H54 (cell line): ENCODE measurements at regions not wholly inside any gene's neighbourhood (a gene's known extent, or its start where the extent isn't known, plus 50 kb on each side); places are given as distances from the start of the nearest gene placed in this dataset.

ENCODE experiments used
- DNase-seq: peaks from one replicate; pipeline ENCODE4 v3.0.0; 2011; ENCODE audit warnings: low spot score, mixed read lengths; ENCODE audit not compliant: insufficient read length
- FAIRE-seq: peaks from 3 replicates; lab custom pipeline; 2011; peaks lifted over from hg19 to GRCh38; lab: Jason Lieb, UNC
- POLR2A ChIP-seq: IDR thresholded peaks from 2 replicates; pipeline ENCODE4 v1.6.1; 2011; ENCODE audit warnings: low read depth, mild to moderate bottlenecking, low read length

- TF ChIP-seq POLR2A, result no peak
- no peak for FAIRE-seq
- DNase-seq, result no peak
These were observed 125.8 kb upstream of the EDNRA start for GRCh38 chr4:147355032-147355656.

- FAIRE-seq (no peak), DNase-seq (no peak)
- TF ChIP-seq POLR2A, result no peak
These were observed 125.0 kb upstream of the EDNRA start for GRCh38 chr4:147355847-147356246.

DNA sequence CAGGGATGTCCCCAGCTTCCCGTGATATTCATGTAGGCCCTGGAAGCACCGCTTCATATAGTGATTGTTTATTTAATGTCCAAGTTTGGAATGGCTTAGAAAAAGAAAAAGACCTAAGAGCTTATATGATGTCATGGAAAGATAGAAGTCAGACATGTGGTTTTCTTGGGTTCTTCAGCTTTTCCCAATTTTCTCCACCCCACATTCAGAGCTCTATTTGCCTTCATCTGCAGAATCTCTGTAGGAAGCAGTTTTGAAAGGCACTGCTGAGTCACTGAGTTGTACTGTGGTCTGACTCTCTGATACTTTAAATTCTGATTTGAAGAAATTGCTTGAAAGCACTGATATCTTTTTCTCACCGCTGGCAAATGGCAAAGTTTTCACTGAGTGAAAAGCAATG, 120.6 kb upstream of the EDNRA start:
- no peak for TF ChIP-seq POLR2A
- DNase-seq, result no peak
- FAIRE-seq, result no peak

DNA sequence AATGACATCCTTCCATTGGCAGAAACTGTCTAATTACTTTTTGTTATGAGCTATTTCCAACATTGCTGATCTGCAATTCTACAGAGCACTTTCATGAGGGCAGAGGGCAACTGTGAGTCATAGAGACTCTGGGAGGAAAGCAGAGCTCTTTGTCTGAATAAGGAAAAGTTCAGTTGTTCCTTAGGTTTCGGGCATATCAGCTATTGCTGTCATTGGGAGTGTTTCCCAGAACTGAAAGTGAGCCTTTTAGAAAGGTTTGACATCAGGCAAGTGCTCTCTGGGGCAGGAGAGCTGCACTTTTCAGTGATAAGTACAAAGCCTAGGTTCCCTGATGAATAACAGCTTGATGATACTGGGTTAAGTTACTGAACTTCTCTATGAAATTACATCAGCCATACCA, 119.2 kb upstream of the EDNRA start:
- no peak for TF ChIP-seq POLR2A
- DNase-seq (no peak), FAIRE-seq (no peak)

- no peak for TF ChIP-seq POLR2A
- DNase-seq (no peak), FAIRE-seq (no peak)
These were observed 118.0 kb upstream of the EDNRA start for GRCh38 chr4:147362938-147363337.

DNA sequence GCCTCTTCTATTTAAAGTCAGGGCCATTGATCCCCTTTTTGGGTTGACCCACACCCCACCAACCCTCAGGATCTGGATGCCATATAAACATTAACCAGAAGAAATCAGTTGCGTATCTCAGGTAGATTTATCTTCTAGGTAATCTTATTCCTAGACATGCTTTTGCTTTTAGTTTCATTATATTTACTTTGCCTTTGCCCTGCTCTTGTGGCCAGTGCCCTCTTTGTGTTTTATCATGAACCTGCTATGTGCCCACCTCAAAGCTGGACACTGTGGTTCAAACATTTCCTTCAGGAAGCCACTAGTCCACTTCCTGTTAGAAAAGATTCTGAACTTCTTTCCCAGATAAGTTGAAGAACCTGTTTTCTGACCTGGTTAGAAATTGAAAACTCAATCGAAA, 117.4 kb upstream of the EDNRA start:
- FAIRE-seq, result no peak

DNA sequence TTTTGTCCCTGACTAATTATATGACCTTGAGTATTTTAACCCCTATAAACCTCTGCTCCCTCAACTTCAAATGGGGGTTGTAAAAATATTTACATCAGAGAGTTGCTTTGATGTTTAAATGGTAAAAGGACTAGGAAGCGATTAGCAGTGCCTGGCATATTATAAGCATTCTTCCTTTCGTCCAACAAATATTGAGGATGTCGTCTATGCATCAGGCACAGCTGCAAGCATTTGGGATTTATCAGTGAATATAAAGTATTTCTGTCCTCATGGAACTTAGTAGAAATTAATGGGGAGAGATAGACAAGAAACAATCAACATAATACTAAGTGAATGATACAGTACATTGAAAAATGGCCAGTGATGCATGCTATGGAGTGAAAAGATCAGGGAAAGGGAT, 115.5 kb upstream of the EDNRA start:
- DNase-seq, result no peak
- no peak for FAIRE-seq
- no peak for TF ChIP-seq POLR2A

More for the DNA sequence above, 117.4 kb upstream of the EDNRA start:
- no peak for TF ChIP-seq POLR2A
- no peak for DNase-seq

- no peak for DNase-seq
- no peak for FAIRE-seq
- no peak for TF ChIP-seq POLR2A
These were observed 114.7 kb upstream of the EDNRA start for GRCh38 chr4:147366164-147366563.

- no peak for FAIRE-seq
- DNase-seq, result no peak
- no peak for TF ChIP-seq POLR2A
These were observed 113.0 kb upstream of the EDNRA start for GRCh38 chr4:147367891-147368290.

DNA sequence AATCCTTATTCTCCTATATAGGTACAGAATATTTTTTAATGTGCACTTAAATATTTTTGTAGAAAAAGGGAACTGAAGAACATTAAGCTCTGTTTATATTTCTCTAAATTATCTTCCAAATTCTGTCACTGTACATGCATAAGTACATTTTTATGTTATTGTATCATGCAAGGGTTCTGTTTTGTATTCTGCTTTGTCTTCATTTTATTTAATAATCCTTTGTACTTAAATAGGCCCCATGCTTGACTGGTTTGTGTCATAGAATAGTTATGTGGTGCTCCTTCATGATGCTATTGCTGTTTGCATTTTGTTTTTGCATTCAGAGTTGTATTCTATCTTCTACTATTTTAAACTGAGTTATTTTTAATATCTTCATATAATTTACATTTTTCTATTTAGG, 111.9 kb upstream of the EDNRA start:
- DNase-seq (no peak), FAIRE-seq (no peak)
- no peak for TF ChIP-seq POLR2A

- TF ChIP-seq POLR2A, result no peak
- FAIRE-seq, result no peak
- no peak for DNase-seq
These were observed 110.4 kb upstream of the EDNRA start for GRCh38 chr4:147370473-147370872.

DNA sequence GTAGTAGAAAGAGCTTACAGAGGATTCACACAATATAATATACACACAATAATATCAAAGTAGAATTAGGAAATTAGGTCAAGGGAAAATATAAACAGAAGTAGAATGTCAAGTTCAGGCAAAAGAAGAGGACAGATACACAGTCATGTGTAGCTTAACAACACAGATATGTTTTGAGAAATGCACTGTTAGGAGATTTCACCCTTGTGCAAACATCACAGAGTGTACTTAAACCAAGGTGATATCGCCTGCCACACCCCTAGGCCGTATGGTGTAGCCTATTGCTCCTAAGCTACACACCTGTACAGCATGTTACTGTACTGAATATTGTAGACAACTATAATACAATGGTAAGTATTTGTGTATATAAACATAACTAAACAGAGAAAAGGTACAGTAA, 110.0 kb upstream of the EDNRA start:
- FAIRE-seq, result no peak
- DNase-seq, result no peak
- no peak for TF ChIP-seq POLR2A

DNA sequence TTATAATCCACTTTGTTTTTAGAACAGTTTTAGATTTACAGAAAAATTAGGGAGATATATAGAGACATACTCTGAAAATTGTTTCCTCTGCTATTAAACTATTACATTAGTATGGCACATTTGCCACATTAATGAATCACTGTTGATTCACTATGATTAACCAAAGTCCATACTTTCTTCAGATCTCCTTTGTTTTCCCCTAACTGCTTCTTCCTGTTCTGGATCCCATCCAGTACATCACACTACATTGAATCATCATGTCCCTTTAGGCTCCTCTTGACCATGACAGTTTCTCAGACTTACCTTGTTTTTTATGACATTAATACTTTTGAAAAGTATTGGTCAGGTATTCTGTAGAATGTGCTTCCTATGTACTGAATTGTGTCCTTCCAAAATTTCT, 109.2 kb upstream of the EDNRA start:
- no peak for TF ChIP-seq POLR2A
- no peak for DNase-seq
- no peak for FAIRE-seq

- DNase-seq (no peak), FAIRE-seq (no peak)
These were observed 102.1 kb upstream of the EDNRA start for GRCh38 chr4:147378780-147379179.

GRCh38 chr4:147381749-147382148, 99.1 kb upstream of the EDNRA start:
- DNase-seq (no peak), FAIRE-seq (no peak)
- no peak for TF ChIP-seq POLR2A

More at GRCh38 chr4:147378780-147379179, 102.1 kb upstream of the EDNRA start:
- no peak for TF ChIP-seq POLR2A

- no peak for TF ChIP-seq POLR2A
- no peak for FAIRE-seq
- DNase-seq, result no peak
These were observed 92.9 kb upstream of the EDNRA start for GRCh38 chr4:147388018-147388417.

DNA sequence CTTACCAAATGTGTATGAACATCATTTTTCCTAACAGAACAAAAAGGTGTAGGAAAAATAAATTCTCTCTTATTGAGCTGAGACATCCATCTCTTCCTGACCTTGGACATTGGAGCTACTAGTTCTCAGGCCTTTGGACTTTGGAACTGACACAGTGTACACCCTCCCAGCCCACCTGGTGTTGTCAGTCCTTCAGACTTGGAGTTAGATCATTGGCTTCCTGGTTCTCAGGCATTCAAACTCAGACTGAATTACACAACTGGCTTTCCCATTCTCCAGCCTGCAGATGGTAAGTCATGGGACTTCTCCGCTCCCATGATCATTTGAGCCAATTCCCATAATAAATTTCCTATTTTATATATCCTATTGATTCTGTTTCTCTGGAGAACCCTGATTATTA, 84.8 kb upstream of the EDNRA start:
- no peak for DNase-seq
- no peak for FAIRE-seq
- no peak for TF ChIP-seq POLR2A
